ENCODE measurements at regions not wholly inside any gene's neighbourhood (a gene's known extent, or its start where the extent isn't known, plus 50 kb on each side); places are given as distances from the start of the nearest gene placed in this dataset.
A peak's percentile ranks its signal among the peaks of the same experiment; 100 is the strongest.

- H2AFZ ChIP-seq: no peak overlapping the region
- TF ChIP-seq CTCF (conservative IDR thresholded peaks at IDR 0.05; ENCODE audit: low read depth in 2 of 2) (0 out of 4 replicates have a peak, but pooled peaks of 1 of the 2 experiments have one; percentile 17), REST (IDR thresholded peaks at IDR 0.05; ENCODE audit: unreplicated experiment) (no peak)
- 0 out of 2 replicates have a peak, but pooled peaks cover 3% of the 10 kb centered on the region for H3K9me2 ChIP-seq (ENCODE audit: insufficient read depth)
- no peak overlapping the region for H3K4me3 ChIP-seq
- no peaks in the 10 kb centered on the region; the same call in 2 of the 3 replicates for H3K36me3 Mint-ChIP-seq (ENCODE audit: low read depth)
- H3F3A ChIP-seq (replicated peaks; ENCODE audit: low read depth): no peaks in the 10 kb centered on the region
- H3K27ac ChIP-seq (ENCODE audit: low read depth): no peak overlapping the region
- H4K20me1 ChIP-seq (replicated peaks; ENCODE audit: insufficient read depth): no peaks in the 10 kb centered on the region
- DNase-seq (ENCODE audit: low spot score) (no peak), ATAC-seq (no peak)
- H3K4me3 Mint-ChIP-seq: no peak overlapping the region
- H3K4me1 ChIP-seq (ENCODE audit: insufficient read depth): no peaks in the 10 kb centered on the region
- no peak overlapping the region for H3K27ac Mint-ChIP-seq
- H3K27me3 ChIP-seq (ENCODE audit: insufficient read depth): no peaks in the 10 kb centered on the region
- no peak overlapping the region for H3K4me2 ChIP-seq
- H3K4me1 Mint-ChIP-seq: no peaks in the 10 kb centered on the region; the same call in 2 of the 3 replicates
- no peaks in the 10 kb centered on the region for H3K36me3 ChIP-seq (ENCODE audit: insufficient read depth)
- no peaks in the 10 kb centered on the region; the same call in 2 of the 3 replicates for H3K9me3 Mint-ChIP-seq
- H3K27me3 Mint-ChIP-seq (ENCODE audit: insufficient read depth, low read depth, poor library complexity): peaks cover 4% of the 10 kb centered on the region
- no peaks in the 10 kb centered on the region for H3K79me2 ChIP-seq (replicated peaks; ENCODE audit: insufficient read depth)
Measured at GRCh38 chr6:169312658-169313346, 59.2 kb upstream of the THBS2 start.

GRCh38 chr6:169310983-169311382 lies 57.3 kb upstream of the THBS2 start:
- Mint-ChIP-seq H3K27me3 (ENCODE audit: insufficient read depth, low read depth, poor library complexity) (peaks cover 4% of the 10 kb centered on the region), H3K36me3 (ENCODE audit: low read depth) (no peaks in the 10 kb centered on the region; the same call in 2 of the 3 replicates), H3K4me3 (no peak overlapping the region), H3K27ac (no peak overlapping the region), H3K4me1 (no peaks in the 10 kb centered on the region; the same call in 2 of the 3 replicates), H3K9me3 (no peaks in the 10 kb centered on the region; the same call in 2 of the 3 replicates)
- Histone ChIP-seq H3K4me2 (no peak overlapping the region), H3F3A (replicated peaks; ENCODE audit: low read depth) (no peaks in the 10 kb centered on the region), H3K79me2 (replicated peaks; ENCODE audit: insufficient read depth) (no peaks in the 10 kb centered on the region), H3K4me1 (ENCODE audit: insufficient read depth) (no peaks in the 10 kb centered on the region), H2AFZ (no peak overlapping the region), H3K9me2 (ENCODE audit: insufficient read depth) (0 out of 2 replicates have a peak, but pooled peaks cover 3% of the 10 kb centered on the region), H3K4me3 (no peak overlapping the region), H3K27me3 (ENCODE audit: insufficient read depth) (no peaks in the 10 kb centered on the region), H3K27ac (ENCODE audit: low read depth) (no peak overlapping the region), H3K36me3 (ENCODE audit: insufficient read depth) (no peaks in the 10 kb centered on the region), H4K20me1 (replicated peaks; ENCODE audit: insufficient read depth) (no peaks in the 10 kb centered on the region)
- no peak for TF ChIP-seq CREB1 (CRISPR knock-in tag; IDR thresholded peaks at IDR 0.05; ENCODE audit: low read depth)
- TF ChIP-seq STAT1 (IDR thresholded peaks at IDR 0.05; ENCODE audit: unreplicated experiment): no peak
- no peak for TF ChIP-seq REST (IDR thresholded peaks at IDR 0.05; ENCODE audit: unreplicated experiment)
- no peak for TF ChIP-seq EZH2phosphoT487 (IDR thresholded peaks at IDR 0.05; ENCODE audit: unreplicated experiment)
- ATAC-seq: no peak
- DNase-seq (ENCODE audit: low spot score): no peak

Data from GM23338 (cell line).